Esophagus muscularis mucosa (tissue), 4 donors: ENCODE measurements at regions not wholly inside any gene's neighbourhood (a gene's known extent, or its start where the extent isn't known, plus 50 kb on each side); places are given as distances from the start of the nearest gene placed in this dataset.

Experiments used
- DNase-seq: peaks from one replicate; pipeline ENCODE4 v3.0.0-alpha.2; 2017; ENCODE audit errors: extremely low spot score
- H3K27ac ChIP-seq, 4 donors: fragments of 200-600 bp; sonication (generic); replicated peaks in 1 of 4; 1 replicate in 3 of 4; 2 replicates in 1 of 4; pipeline ENCODE4 v1.5.1; 2016 to 2019; ENCODE audit warnings: mild to moderate bottlenecking in 1 of 4
- H3K27me3 ChIP-seq, 4 donors: fragments of 200-600 bp; sonication (generic); one replicate each; pipeline versions ENCODE4 v1.5.1 to v1.6.0; 2016 to 2019
- H3K36me3 ChIP-seq, 4 donors: fragments of 200-600 bp; sonication (generic); one replicate each; pipeline ENCODE4 v1.5.1; 2016 to 2019
- H3K4me1 ChIP-seq, 4 donors: fragments of 200-600 bp; sonication (generic); one replicate each; pipeline ENCODE4 v1.5.1; 2016 to 2019
- H3K4me3 ChIP-seq, 4 donors: fragments of 200-600 bp; sonication (generic); 1 replicate in 2 of 4; 2 replicates in 2 of 4; pipeline ENCODE4 v1.5.1; 2016 to 2019; ENCODE audit warnings: mild to moderate bottlenecking in 4 of 4, moderate library complexity in 1 of 4
- H3K9me3 ChIP-seq, 4 donors: fragments of 200-600 bp; sonication (generic); 1 replicate in 3 of 4; 2 replicates in 1 of 4; pipeline ENCODE4 v1.5.1; 2016 to 2019
- CTCF ChIP-seq, 3 experiments: fragments of 200-600 bp in 2 of 3; fragments of 450-650 bp in 1 of 3; sonication (generic) in 2 of 3; IDR thresholded peaks; one replicate each; pipeline ENCODE4 v1.5.1; 2017 to 2019; ENCODE audit warnings: antibody characterized with exemption in 3 of 3, mild to moderate bottlenecking in 2 of 3, moderate library complexity in 1 of 3
- EP300 ChIP-seq: sonication (generic); formaldehyde crosslinking; IDR thresholded peaks from one replicate; pipeline ENCODE4 v1.6.1; 2017; ENCODE audit warnings: antibody characterized with exemption
- POLR2A ChIP-seq: fragments of 450-650 bp; IDR thresholded peaks from one replicate; pipeline ENCODE4 v1.6.1; 2017; ENCODE audit warnings: antibody characterized with exemption, moderate library complexity, mild to moderate bottlenecking, low read depth
- POLR2AphosphoS5 ChIP-seq, 2 donors: sonication (generic); formaldehyde crosslinking; IDR thresholded peaks; one replicate each; pipeline ENCODE4 v1.6.1; 2017; ENCODE audit warnings: antibody characterized with exemption in 2 of 2
- WGBS: methylation state at CpG from one replicate; pipeline ENCODE4 v1.1.5; 2018; 5-methylcytosine and 5-hydroxymethylcytosine counted together
- intact Hi-C: fragments of 100-400 bp; cut with DNase I; formaldehyde crosslinking; loops from one replicate; pipeline ENCODE4 v1.15.1; 2023

DNA sequence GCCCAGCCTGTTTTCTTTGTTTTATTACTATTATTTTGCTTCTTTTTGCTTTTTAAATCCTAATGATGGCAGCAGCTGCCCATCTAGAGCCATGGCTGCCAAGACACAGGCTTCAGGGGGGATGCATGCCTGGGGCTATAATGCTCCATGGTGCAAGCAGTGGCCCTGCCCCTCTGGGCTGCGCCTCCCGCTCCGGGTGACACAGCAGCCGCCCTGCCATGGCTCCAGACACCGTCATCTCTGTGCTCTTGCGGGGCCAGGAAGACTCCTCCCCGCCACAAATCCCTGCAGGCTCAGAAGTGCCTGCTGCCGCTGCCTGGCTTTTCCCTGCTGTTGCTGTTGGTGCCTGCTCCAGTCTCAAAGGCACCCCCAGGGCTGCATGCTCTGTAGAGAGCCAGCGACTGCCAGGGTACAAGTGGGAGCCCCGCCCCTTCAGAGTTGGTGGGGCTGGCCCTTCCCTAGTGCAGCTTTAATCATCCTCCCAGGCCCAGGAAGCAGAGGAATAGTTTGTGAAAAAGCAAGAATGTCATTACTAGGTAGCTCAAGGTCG lies 581.5 kb downstream of the FGF9 start:
- peaks cover 0 to 4% (median 0%) of the 10 kb centered on the region in 4 donors for H3K27me3 ChIP-seq
- no peak for DNase-seq
- H3K27ac ChIP-seq, result no peak overlapping the region
- H3K4me3 ChIP-seq, result no peak overlapping the region
- H3K9me3 ChIP-seq, result no peaks in the 10 kb centered on the region
- no peaks in the 10 kb centered on the region for H3K36me3 ChIP-seq
- 84% methylated on average over 11 of the region's 11 CpGs for WGBS
- H3K4me1 ChIP-seq, result no peaks in the 10 kb centered on the region
- TF ChIP-seq EP300, result no peak
- no peak for TF ChIP-seq POLR2AphosphoS5 (IDR thresholded peaks at IDR 0.05)
- TF ChIP-seq CTCF (IDR thresholded peaks at IDR 0.05), result no peak
- no peak for TF ChIP-seq POLR2A
- intact Hi-C loops, result no loop called here

DNA sequence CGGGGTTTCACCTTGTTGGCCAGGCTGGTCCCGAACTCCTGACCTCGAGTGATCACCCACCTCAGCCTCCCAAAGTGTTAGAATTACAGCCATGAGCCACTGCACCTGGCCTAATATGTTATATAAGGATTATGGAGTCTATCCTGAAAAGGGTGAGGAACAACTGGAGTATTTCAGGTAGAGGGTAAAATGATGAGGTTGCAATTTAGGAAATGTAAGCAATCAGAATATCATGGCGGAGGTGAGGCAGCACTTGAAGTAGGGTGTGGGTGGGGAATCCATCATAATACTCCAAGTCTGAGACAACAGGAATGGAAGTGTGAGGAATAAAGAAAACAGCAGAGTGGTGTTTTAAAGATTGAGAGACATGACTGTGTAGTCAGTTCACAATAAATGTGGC lies 582.2 kb downstream of the FGF9 start:
- Histone ChIP-seq H3K4me1 (no peaks in the 10 kb centered on the region), H3K9me3 (no peaks in the 10 kb centered on the region), H3K27ac (no peak overlapping the region), H3K4me3 (no peak overlapping the region), H3K27me3 (peaks cover 0 to 4% (median 0%) of the 10 kb centered on the region in 4 donors), H3K36me3 (no peaks in the 10 kb centered on the region)
- WGBS, result 92% methylated on average over 4 of the region's 4 CpGs
- intact Hi-C loops, result no loop called here
- no peak for DNase-seq
- TF ChIP-seq CTCF (IDR thresholded peaks at IDR 0.05), result no peak
- TF ChIP-seq POLR2AphosphoS5 (IDR thresholded peaks at IDR 0.05), result no peak
- no peak for TF ChIP-seq EP300
- TF ChIP-seq POLR2A, result no peak

DNA sequence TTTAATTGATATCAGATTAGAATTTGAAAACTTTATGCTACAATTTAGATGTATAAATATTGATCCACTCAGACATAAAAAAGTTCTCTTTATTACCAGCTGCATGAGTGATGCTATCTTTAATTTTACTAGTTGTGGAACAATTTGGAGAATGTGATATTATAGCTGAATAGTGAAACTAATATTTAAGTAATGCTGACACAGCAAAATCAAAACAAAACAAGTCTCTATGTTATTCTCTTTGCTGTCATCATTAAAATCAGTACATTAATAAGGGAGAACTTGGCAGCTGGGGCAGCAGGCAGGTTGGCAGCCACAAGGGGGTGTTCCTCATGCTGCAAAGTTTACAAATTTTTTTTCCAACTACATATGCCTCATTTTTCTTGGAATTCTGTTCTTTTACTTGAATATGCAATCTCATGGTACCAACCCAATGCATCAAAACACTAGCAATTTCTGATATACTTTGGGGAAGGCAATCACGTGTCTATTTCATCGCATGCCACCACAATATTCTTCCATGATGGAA lies 585.3 kb downstream of the FGF9 start:
- Histone ChIP-seq H3K27ac (no peak overlapping the region), H3K9me3 (no peaks in the 10 kb centered on the region), H3K36me3 (no peaks in the 10 kb centered on the region), H3K4me1 (no peaks in the 10 kb centered on the region), H3K27me3 (peaks cover 0 to 4% (median 0%) of the 10 kb centered on the region in 4 donors), H3K4me3 (no peak overlapping the region)
- TF ChIP-seq POLR2A (no peak), EP300 (no peak), POLR2AphosphoS5 (IDR thresholded peaks at IDR 0.05) (no peak), CTCF (IDR thresholded peaks at IDR 0.05) (no peak)
- intact Hi-C loops, result no loop called here
- WGBS, result 95% methylated on average over 2 of the region's 2 CpGs
- DNase-seq, result no peak

DNA sequence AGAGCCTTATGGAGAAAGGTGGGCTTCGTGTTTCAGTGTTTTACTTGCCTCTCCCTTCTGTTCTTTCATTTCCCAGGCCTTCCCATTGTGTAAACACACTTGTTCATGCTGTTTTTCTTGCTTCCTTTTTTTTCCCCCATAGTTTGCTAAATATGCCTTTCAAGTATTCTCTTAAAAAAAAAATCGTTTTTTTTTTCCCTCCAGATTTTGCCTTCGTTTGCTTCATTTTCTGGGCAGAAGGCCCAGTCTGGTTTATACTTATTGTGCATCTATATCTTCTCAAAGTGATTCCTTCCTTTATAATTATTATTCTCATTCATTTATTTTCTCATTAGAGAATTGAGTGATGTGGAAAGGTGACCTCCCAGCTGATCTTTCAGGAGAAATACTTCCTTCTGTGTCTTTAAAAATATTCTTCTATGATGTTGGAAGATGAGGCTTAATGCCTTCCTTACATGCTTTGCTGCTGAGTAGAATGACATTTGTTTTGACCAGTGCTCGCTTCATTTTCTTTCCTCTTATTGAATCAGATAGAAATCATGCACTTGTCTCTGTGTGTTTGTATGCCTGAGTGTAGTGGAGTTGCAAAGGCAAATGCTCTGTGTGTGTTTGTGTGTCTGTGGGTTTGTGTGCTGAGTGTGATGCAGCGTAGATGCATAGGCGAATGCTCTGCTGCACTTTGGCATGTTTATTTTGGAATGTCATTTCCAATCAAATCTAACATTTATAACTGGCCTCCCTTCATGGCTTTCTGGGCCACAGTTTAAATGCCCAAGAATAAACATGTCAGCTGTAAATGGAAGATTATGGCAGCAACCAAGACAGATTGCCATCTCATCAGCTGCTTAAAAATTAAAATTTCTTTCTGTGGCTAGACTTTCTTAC lies 591.4 kb downstream of the FGF9 start:
- no peak for TF ChIP-seq EP300
- no peak for TF ChIP-seq CTCF (IDR thresholded peaks at IDR 0.05)
- no peak for TF ChIP-seq POLR2AphosphoS5 (IDR thresholded peaks at IDR 0.05)
- TF ChIP-seq POLR2A, result no peak
- H3K4me3 ChIP-seq, result no peak overlapping the region
- no peak for DNase-seq
- no peaks in the 10 kb centered on the region for H3K36me3 ChIP-seq
- no peaks in the 10 kb centered on the region for H3K27me3 ChIP-seq
- peaks cover 0 to 8% (median 7%) of the 10 kb centered on the region in 4 donors for H3K4me1 ChIP-seq
- intact Hi-C loops, result no loop called here
- no peaks in the 10 kb centered on the region for H3K9me3 ChIP-seq
- WGBS, result 34% methylated on average over 6 of the region's 6 CpGs
- no peak overlapping the region for H3K27ac ChIP-seq
